ENCODE measurements at regions not wholly inside any gene's neighbourhood (a gene's known extent, or its start where the extent isn't known, plus 50 kb on each side); places are given as distances from the start of the nearest gene placed in this dataset.

DNA sequence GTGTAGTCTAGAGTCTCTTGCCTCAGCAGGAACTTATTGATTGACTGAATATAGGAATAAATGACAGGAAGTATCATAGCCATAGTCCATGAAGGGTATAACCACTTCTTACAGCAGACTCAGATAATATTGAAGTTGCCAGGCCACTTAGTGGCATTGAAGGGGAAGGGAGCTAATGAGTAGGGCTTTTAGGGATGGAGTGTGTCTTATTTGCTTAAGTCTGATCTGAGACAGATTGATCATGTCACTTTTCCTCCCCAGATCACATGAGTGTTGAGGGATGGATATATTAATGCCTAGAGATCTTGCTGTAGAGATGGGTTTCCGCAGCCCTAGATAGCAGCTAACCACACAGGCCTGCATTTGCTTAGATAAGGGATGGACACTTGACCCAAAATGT is 62.2 kb upstream of the NBEA start:
- TF ChIP-seq GABPA (IDR thresholded peaks at IDR 0.05; ENCODE audit: low read depth) = no peak
- TF ChIP-seq, protein P1, sequence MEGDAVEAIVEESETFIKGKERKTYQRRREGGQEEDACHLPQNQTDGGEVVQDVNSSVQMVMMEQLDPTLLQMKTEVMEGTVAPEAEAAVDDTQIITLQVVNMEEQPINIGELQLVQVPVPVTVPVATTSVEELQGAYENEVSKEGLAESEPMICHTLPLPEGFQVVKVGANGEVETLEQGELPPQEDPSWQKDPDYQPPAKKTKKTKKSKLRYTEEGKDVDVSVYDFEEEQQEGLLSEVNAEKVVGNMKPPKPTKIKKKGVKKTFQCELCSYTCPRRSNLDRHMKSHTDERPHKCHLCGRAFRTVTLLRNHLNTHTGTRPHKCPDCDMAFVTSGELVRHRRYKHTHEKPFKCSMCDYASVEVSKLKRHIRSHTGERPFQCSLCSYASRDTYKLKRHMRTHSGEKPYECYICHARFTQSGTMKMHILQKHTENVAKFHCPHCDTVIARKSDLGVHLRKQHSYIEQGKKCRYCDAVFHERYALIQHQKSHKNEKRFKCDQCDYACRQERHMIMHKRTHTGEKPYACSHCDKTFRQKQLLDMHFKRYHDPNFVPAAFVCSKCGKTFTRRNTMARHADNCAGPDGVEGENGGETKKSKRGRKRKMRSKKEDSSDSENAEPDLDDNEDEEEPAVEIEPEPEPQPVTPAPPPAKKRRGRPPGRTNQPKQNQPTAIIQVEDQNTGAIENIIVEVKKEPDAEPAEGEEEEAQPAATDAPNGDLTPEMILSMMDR (IDR thresholded peaks at IDR 0.05; ENCODE audit: insufficient read depth, low read length) = no peak
- TF ChIP-seq, protein P2, sequence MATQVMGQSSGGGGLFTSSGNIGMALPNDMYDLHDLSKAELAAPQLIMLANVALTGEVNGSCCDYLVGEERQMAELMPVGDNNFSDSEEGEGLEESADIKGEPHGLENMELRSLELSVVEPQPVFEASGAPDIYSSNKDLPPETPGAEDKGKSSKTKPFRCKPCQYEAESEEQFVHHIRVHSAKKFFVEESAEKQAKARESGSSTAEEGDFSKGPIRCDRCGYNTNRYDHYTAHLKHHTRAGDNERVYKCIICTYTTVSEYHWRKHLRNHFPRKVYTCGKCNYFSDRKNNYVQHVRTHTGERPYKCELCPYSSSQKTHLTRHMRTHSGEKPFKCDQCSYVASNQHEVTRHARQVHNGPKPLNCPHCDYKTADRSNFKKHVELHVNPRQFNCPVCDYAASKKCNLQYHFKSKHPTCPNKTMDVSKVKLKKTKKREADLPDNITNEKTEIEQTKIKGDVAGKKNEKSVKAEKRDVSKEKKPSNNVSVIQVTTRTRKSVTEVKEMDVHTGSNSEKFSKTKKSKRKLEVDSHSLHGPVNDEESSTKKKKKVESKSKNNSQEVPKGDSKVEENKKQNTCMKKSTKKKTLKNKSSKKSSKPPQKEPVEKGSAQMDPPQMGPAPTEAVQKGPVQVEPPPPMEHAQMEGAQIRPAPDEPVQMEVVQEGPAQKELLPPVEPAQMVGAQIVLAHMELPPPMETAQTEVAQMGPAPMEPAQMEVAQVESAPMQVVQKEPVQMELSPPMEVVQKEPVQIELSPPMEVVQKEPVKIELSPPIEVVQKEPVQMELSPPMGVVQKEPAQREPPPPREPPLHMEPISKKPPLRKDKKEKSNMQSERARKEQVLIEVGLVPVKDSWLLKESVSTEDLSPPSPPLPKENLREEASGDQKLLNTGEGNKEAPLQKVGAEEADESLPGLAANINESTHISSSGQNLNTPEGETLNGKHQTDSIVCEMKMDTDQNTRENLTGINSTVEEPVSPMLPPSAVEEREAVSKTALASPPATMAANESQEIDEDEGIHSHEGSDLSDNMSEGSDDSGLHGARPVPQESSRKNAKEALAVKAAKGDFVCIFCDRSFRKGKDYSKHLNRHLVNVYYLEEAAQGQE (IDR thresholded peaks at IDR 0.05; ENCODE audit: insufficient replicate concordance, low read depth) = no peak

All from HL-60 (cell line).